Natural killer cell (primary cell): ENCODE measurements at regions not wholly inside any gene's neighbourhood (a gene's known extent, or its start where the extent isn't known, plus 50 kb on each side); places are given as distances from the start of the nearest gene placed in this dataset.
"Not testable (repeated sequence)": the region's sequence is repeated elsewhere in the genome, so short reads cannot be mapped to it uniquely, and the experiment has no call there.

Experiments used
- ATAC-seq, 3 donors: fragments of 150-1000 bp in 2 of 3; fragments of 200-7000 bp in 1 of 3; cut with Tn5 transposase; 1 replicate in 1 of 3; 2 replicates in 2 of 3; pipeline ENCODE4 v1.10.0; 2021; ENCODE audit warnings: mild to moderate bottlenecking in 2 of 3, moderate library complexity in 2 of 3
- DNase-seq, 2 donors: peaks; one replicate each; pipeline versions ENCODE4 v3.0.0 to v3.0.0-alpha.2; 2013 to 2021; ENCODE audit warnings: mixed read lengths in 1 of 2
- H3K27ac ChIP-seq: one replicate; pipeline ENCODE4 v1.5.1; 2013; ENCODE audit warnings: mild to moderate bottlenecking, low read length
- H3K27me3 ChIP-seq: one replicate; pipeline ENCODE4 v1.6.1; 2013; ENCODE audit warnings: low read length; ENCODE audit not compliant: control insufficient read depth, insufficient read depth
- H3K36me3 ChIP-seq: one replicate; pipeline ENCODE4 v1.6.1; 2013; ENCODE audit warnings: low read length; ENCODE audit not compliant: control insufficient read depth, insufficient read depth
- H3K4me1 ChIP-seq: one replicate; pipeline ENCODE4 v1.6.1; 2013; ENCODE audit warnings: low read length; ENCODE audit not compliant: control insufficient read depth, insufficient read depth
- H3K4me3 ChIP-seq: one replicate; pipeline ENCODE4 v1.5.1; 2013; ENCODE audit warnings: low read length
- H3K9me3 ChIP-seq: one replicate; pipeline ENCODE4 v1.6.1; 2013; ENCODE audit warnings: low read length; ENCODE audit not compliant: control insufficient read depth, insufficient read depth
- H3K27ac Mint-ChIP-seq, 2 donors: one replicate each; pipeline ENCODE4 v1.8.0; 2022; ENCODE audit warnings: mild to moderate bottlenecking in 2 of 2, mixed read lengths in 2 of 2, moderate library complexity in 1 of 2
- H3K27me3 Mint-ChIP-seq, 2 donors: one replicate each; pipeline ENCODE4 v1.8.0; 2022; ENCODE audit warnings: low read depth in 2 of 2, mixed read lengths in 2 of 2
- H3K36me3 Mint-ChIP-seq: one replicate; pipeline ENCODE4 v1.8.0; 2022; ENCODE audit warnings: mixed read lengths
- H3K4me1 Mint-ChIP-seq, 2 donors: one replicate each; pipeline ENCODE4 v1.8.0; 2022; ENCODE audit warnings: mixed read lengths in 2 of 2
- H3K4me3 Mint-ChIP-seq: one replicate; pipeline ENCODE4 v1.8.0; 2022; ENCODE audit warnings: mild to moderate bottlenecking, moderate library complexity, mixed read lengths
- H3K9me3 Mint-ChIP-seq, 2 donors: one replicate each; pipeline ENCODE4 v1.8.0; 2022; ENCODE audit warnings: mixed read lengths in 2 of 2
- CTCF ChIP-seq: fragments of 200-600 bp; IDR thresholded peaks from one replicate; pipeline ENCODE4 v1.8.0; 2022; ENCODE audit warnings: antibody characterized with exemption
- WGBS: methylation state at CpG from one replicate; pipeline ENCODE4 v1.1.7; 2013; ENCODE audit warnings: missing lambda C conversion rate; ENCODE audit not compliant: insufficient coverage; 5-methylcytosine and 5-hydroxymethylcytosine counted together
- intact Hi-C: fragments of 100-400 bp; cut with micrococcal nuclease; formaldehyde crosslinking; loops from one replicate; pipeline ENCODE4 v1.14.2; 2022

GRCh38 chr6:991192-991591 lies 298.3 kb upstream of the EXOC2 start:
- DNase-seq, result no peak
- Histone ChIP-seq H3K27me3 (no peaks in the 10 kb centered on the region), H3K36me3 (no peaks in the 10 kb centered on the region), H3K9me3 (no peaks in the 10 kb centered on the region), H3K4me1 (no peaks in the 10 kb centered on the region), H3K27ac (no peak overlapping the region), H3K4me3 (no peak overlapping the region)
- Mint-ChIP-seq H3K9me3 (no peaks in the 10 kb centered on the region), H3K27me3 (peaks cover 13 to 39% of the 10 kb centered on the region in 2 donors), H3K4me1 (no peaks in the 10 kb centered on the region), H3K36me3 (peaks cover 6% of the 10 kb centered on the region), H3K4me3 (no peak overlapping the region), H3K27ac (no peak overlapping the region)
- no peak for ATAC-seq
- TF ChIP-seq CTCF, result no peak
- intact Hi-C loops, result no loop called here

GRCh38 chr6:984031-984430 lies 291.1 kb upstream of the EXOC2 start:
- H3K27ac Mint-ChIP-seq, result no peak overlapping the region
- Histone ChIP-seq H3K36me3 (no peaks in the 10 kb centered on the region), H3K27me3 (peaks cover 2% of the 10 kb centered on the region), H3K4me1 (no peaks in the 10 kb centered on the region), H3K9me3 (no peaks in the 10 kb centered on the region), H3K27ac (no peak overlapping the region), H3K4me3 (no peak overlapping the region)
- H3K9me3 Mint-ChIP-seq, result no peaks in the 10 kb centered on the region
- TF ChIP-seq CTCF, result no peak
- H3K36me3 Mint-ChIP-seq, result peaks cover 4% of the 10 kb centered on the region
- WGBS, result 91% methylated on average over 4 of the region's 4 CpGs
- DNase-seq (no peak), ATAC-seq (no peak)
- H3K4me1 Mint-ChIP-seq, result no peaks in the 10 kb centered on the region
- peaks cover 8 to 26% of the 10 kb centered on the region in 2 donors for H3K27me3 Mint-ChIP-seq
- no peak overlapping the region for H3K4me3 Mint-ChIP-seq
- intact Hi-C loops, result no loop called here

GRCh38 chr6:978937-979685 lies 286.2 kb upstream of the EXOC2 start:
- H3K27me3 Mint-ChIP-seq, result peaks cover 21 to 25% of the 10 kb centered on the region in 2 donors
- no peak for DNase-seq
- no peak for TF ChIP-seq CTCF
- no peak overlapping the region for H3K4me3 Mint-ChIP-seq
- H3K36me3 ChIP-seq, result no peaks in the 10 kb centered on the region
- 86% methylated on average over 3 of the region's 4 CpGs for WGBS
- H3K9me3 ChIP-seq, result no peaks in the 10 kb centered on the region
- no peak overlapping the region for H3K27ac ChIP-seq
- ATAC-seq, result no peak
- peaks cover 2% of the 10 kb centered on the region for H3K27me3 ChIP-seq
- peaks cover 12% of the 10 kb centered on the region for H3K36me3 Mint-ChIP-seq
- intact Hi-C loops, result no loop called here
- no peak overlapping the region for H3K4me3 ChIP-seq
- no peak overlapping the region for H3K27ac Mint-ChIP-seq
- no peaks in the 10 kb centered on the region for H3K4me1 ChIP-seq
- H3K4me1 Mint-ChIP-seq, result no peaks in the 10 kb centered on the region
- H3K9me3 Mint-ChIP-seq, result peaks cover 5% of the 10 kb centered on the region in 2 donors

GRCh38 chr6:977226-977625 lies 284.3 kb upstream of the EXOC2 start:
- H3K9me3 Mint-ChIP-seq, intact Hi-C loops, H3K4me3 Mint-ChIP-seq, H3K27ac ChIP-seq, H3K4me1 ChIP-seq, H3K36me3 ChIP-seq, H3K4me3 ChIP-seq, H3K9me3 ChIP-seq, H3K27ac Mint-ChIP-seq, H3K27me3 ChIP-seq, DNase-seq, H3K4me1 Mint-ChIP-seq, ATAC-seq: not testable (repeated sequence)
- peaks cover 12% of the 10 kb centered on the region for H3K36me3 Mint-ChIP-seq
- H3K27me3 Mint-ChIP-seq, result peaks cover 18 to 25% of the 10 kb centered on the region in 2 donors
